GM12878 (cell line): ENCODE measurements at regions not wholly inside any gene's neighbourhood (a gene's known extent, or its start where the extent isn't known, plus 50 kb on each side); places are given as distances from the start of the nearest gene placed in this dataset.

Experiments
- BCL11A ChIP-seq: IDR thresholded peaks from 2 replicates; pipeline ENCODE4 v1.6.1; 2011; ENCODE audit warnings: low read depth, low read length
- CEBPB ChIP-seq, 2 experiments: fragments of 150-350 bp in 1 of 2; IDR thresholded peaks; 2 replicates each; pipeline ENCODE4 v1.6.1; 2012 to 2014; ENCODE audit warnings: low read depth in 2 of 2, low read length in 2 of 2, borderline replicate concordance in 1 of 2, inconsistent platforms in 1 of 2
- CREB1 ChIP-seq: IDR thresholded peaks from 2 replicates; pipeline ENCODE4 v1.6.1; 2012; ENCODE audit warnings: low read depth, mild to moderate bottlenecking, inconsistent platforms
- MYC ChIP-seq: IDR thresholded peaks from 2 replicates; pipeline ENCODE4 v1.6.1; 2011; ENCODE audit warnings: mild to moderate bottlenecking, low read length, moderate library complexity, inconsistent platforms; ENCODE audit not compliant: insufficient read depth, insufficient replicate concordance, insufficient read length, severe bottlenecking
- NBN ChIP-seq: fragments of 450-650 bp; IDR thresholded peaks from 2 replicates; pipeline ENCODE4 v1.6.1; 2016
- NR2C2 ChIP-seq: IDR thresholded peaks from 2 replicates; pipeline ENCODE4 v1.6.1; 2011; ENCODE audit warnings: borderline replicate concordance, low read depth; ENCODE audit not compliant: control insufficient read depth, insufficient read length
- TF ChIP-seq, protein P1 (sequence below): fragments of 450-650 bp; formaldehyde crosslinking; IDR thresholded peaks from 2 replicates; pipeline ENCODE4 v1.4.0; 2022; ENCODE audit warnings: mild to moderate bottlenecking, moderate library complexity

GRCh38 chr6:9121549-9121948 lies 686.2 kb upstream of the SLC35B3 start:
- TF ChIP-seq CREB1 (no peak), MYC (no peak), NBN (no peak), NR2C2 (no peak), BCL11A (no peak), CEBPB (IDR thresholded peaks at IDR 0.05; ENCODE audit: borderline replicate concordance in 1 of 2, low read depth in 2 of 2, low read length in 2 of 2) (no peak)
- TF ChIP-seq, protein P1, sequence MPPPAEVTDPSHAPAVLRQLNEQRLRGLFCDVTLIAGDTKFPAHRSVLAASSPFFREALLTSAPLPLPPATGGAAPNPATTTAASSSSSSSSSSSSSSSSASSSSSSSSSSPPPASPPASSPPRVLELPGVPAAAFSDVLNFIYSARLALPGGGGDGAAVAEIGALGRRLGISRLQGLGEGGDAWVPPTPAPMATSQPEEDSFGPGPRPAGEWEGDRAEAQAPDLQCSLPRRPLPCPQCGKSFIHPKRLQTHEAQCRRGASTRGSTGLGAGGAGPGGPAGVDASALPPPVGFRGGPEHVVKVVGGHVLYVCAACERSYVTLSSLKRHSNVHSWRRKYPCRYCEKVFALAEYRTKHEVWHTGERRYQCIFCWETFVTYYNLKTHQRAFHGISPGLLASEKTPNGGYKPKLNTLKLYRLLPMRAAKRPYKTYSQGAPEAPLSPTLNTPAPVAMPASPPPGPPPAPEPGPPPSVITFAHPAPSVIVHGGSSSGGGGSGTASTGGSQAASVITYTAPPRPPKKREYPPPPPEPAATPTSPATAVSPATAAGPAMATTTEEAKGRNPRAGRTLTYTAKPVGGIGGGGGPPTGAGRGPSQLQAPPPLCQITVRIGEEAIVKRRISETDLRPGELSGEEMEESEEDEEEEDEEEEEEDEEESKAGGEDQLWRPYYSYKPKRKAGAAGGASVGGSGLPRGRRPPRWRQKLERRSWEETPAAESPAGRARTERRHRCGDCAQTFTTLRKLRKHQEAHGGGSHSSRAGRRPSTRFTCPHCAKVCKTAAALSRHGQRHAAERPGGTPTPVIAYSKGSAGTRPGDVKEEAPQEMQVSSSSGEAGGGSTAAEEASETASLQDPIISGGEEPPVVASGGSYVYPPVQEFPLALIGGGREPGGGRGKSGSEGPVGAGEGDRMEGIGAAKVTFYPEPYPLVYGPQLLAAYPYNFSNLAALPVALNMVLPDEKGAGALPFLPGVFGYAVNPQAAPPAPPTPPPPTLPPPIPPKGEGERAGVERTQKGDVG (CRISPR knock-in tag), result no peak
